Muscle layer of colon (tissue), 2 donors: ENCODE measurements at regions not wholly inside any gene's neighbourhood (a gene's known extent, or its start where the extent isn't known, plus 50 kb on each side); places are given as distances from the start of the nearest gene placed in this dataset.
"Not testable (repeated sequence)": the region's sequence is repeated elsewhere in the genome, so short reads cannot be mapped to it uniquely, and the experiment has no call there.

Source experiments
- H3K27ac ChIP-seq: one replicate; pipeline ENCODE4 v1.7.0; 2013; ENCODE audit warnings: low read depth, mild to moderate bottlenecking, low read length, moderate library complexity
- H3K27me3 ChIP-seq, 2 donors: one replicate each; pipeline ENCODE4 v1.7.0; 2013; ENCODE audit warnings: low read length in 2 of 2, mild to moderate bottlenecking in 2 of 2; ENCODE audit not compliant: insufficient read depth in 2 of 2, control insufficient read depth in 1 of 2
- H3K36me3 ChIP-seq: one replicate; pipeline ENCODE4 v1.7.0; 2013; ENCODE audit warnings: mild to moderate bottlenecking, low read length; ENCODE audit not compliant: insufficient read depth
- H3K4me1 ChIP-seq: one replicate; pipeline ENCODE4 v1.7.0; 2013; ENCODE audit warnings: mild to moderate bottlenecking, low read length; ENCODE audit not compliant: insufficient read depth
- H3K4me3 ChIP-seq, 2 donors: one replicate each; pipeline ENCODE4 v1.7.0; 2013; ENCODE audit warnings: low read length in 2 of 2, low read depth in 1 of 2, mild to moderate bottlenecking in 1 of 2, moderate library complexity in 1 of 2
- H3K9ac ChIP-seq: one replicate; pipeline ENCODE4 v1.7.0; 2013; ENCODE audit warnings: low read length
- H3K9me3 ChIP-seq: one replicate; pipeline ENCODE4 v1.7.0; 2013; ENCODE audit warnings: mild to moderate bottlenecking, low read length
- donor health status: abdominal sarcoma.
- donor health status: Adenocarcinoma of cecum.

GRCh38 chr3:171983685-171984084 is 55.7 kb upstream of the FNDC3B start:
- H3K9me3 ChIP-seq, H3K9ac ChIP-seq, H3K27me3 ChIP-seq, H3K4me3 ChIP-seq, H3K4me1 ChIP-seq, H3K36me3 ChIP-seq, H3K27ac ChIP-seq: not testable (repeated sequence)

GRCh38 chr3:171984883-171985282 is 54.5 kb upstream of the FNDC3B start:
- no peak overlapping the region for H3K9ac ChIP-seq
- H3K27me3 ChIP-seq = no peaks in the 10 kb centered on the region
- H3K4me3 ChIP-seq = no peak overlapping the region
- H3K9me3 ChIP-seq = no peaks in the 10 kb centered on the region
- H3K4me1 ChIP-seq = no peaks in the 10 kb centered on the region
- H3K27ac ChIP-seq = no peak overlapping the region
- H3K36me3 ChIP-seq = no peaks in the 10 kb centered on the region

- no peaks in the 10 kb centered on the region for H3K36me3 ChIP-seq
- no peaks in the 10 kb centered on the region for H3K9me3 ChIP-seq
- no peak overlapping the region for H3K27ac ChIP-seq
- H3K9ac ChIP-seq = no peak overlapping the region
- no peaks in the 10 kb centered on the region for H3K4me1 ChIP-seq
- H3K27me3 ChIP-seq = no peaks in the 10 kb centered on the region
- no peak overlapping the region for H3K4me3 ChIP-seq
These were observed 53.2 kb upstream of the FNDC3B start for GRCh38 chr3:171986176-171986575.

DNA sequence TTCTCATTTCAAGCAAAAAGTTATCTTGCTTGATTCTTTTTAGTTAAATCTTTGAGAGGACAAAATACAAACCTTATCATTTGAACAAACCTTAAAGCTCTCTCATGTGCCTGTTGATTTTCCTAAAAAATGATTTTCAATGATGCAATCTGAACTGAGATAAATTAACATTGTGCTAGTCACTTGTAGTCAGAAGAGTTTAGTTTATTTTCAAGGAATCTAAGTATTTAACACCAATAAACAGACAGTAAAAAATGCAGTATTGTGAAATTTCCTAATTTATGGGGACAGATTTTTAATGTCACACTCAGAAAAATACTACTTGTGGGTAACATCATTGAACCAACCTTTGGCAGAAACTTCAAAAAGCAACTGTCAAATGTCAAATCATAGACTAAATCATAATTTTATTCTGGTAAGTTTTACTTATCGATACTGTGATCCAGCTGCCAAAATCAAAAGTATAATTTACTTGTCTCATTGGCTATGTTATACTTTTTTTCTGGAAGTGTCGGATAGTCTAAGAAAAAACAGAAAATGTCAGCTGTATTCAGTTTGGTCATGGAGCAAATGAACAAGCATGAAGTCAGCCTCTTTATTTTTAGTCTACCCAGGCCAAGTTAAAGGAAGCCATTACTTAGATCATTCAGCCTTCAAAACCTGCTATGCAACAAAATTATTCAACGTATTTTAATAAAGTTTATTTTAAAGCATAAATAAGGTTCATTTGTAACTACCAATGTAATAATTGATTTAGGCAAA is 52.4 kb upstream of the FNDC3B start:
- H3K4me1 ChIP-seq = no peaks in the 10 kb centered on the region
- H3K27me3 ChIP-seq = no peaks in the 10 kb centered on the region
- H3K9me3 ChIP-seq = no peaks in the 10 kb centered on the region
- H3K36me3 ChIP-seq = no peaks in the 10 kb centered on the region
- H3K4me3 ChIP-seq = no peak overlapping the region
- H3K9ac ChIP-seq = no peak overlapping the region
- no peak overlapping the region for H3K27ac ChIP-seq
